Endodermal cell (in vitro differentiated cells): ENCODE measurements at regions not wholly inside any gene's neighbourhood (a gene's known extent, or its start where the extent isn't known, plus 50 kb on each side); places are given as distances from the start of the nearest gene placed in this dataset.

ENCODE experiments used
- DNase-seq: peaks from one replicate; pipeline ENCODE4 v3.0.0-alpha.2; 2017
- H3K27ac ChIP-seq: 2 replicates; pipeline ENCODE4 v1.5.1; 2013; ENCODE audit warnings: mild to moderate bottlenecking, low read depth, low read length, moderate library complexity
- H3K27me3 ChIP-seq: 2 replicates; pipeline ENCODE4 v1.6.1; 2013; ENCODE audit warnings: mild to moderate bottlenecking, low read length, moderate library complexity; ENCODE audit not compliant: insufficient read depth, control insufficient read depth, poor library complexity, severe bottlenecking
- H3K36me3 ChIP-seq: 2 replicates; pipeline ENCODE4 v1.7.0; 2013; ENCODE audit warnings: mild to moderate bottlenecking, low read length, moderate library complexity; ENCODE audit not compliant: control insufficient read depth, insufficient read depth
- H3K4me1 ChIP-seq: one replicate; pipeline ENCODE4 v1.7.0; 2013; ENCODE audit warnings: low read length; ENCODE audit not compliant: control insufficient read depth, insufficient read depth
- H3K4me3 ChIP-seq: 2 replicates; pipeline ENCODE4 v1.5.1; 2013; ENCODE audit warnings: mild to moderate bottlenecking, low read length, moderate library complexity
- H3K9ac ChIP-seq: 2 replicates; pipeline ENCODE4 v1.6.1; 2013; ENCODE audit warnings: mild to moderate bottlenecking, low read length, moderate library complexity; ENCODE audit not compliant: poor library complexity, severe bottlenecking; ENCODE audit errors: extremely low read depth
- H3K9me3 ChIP-seq: 2 replicates; pipeline ENCODE4 v1.6.1; 2013; ENCODE audit warnings: mild to moderate bottlenecking, low read length, moderate library complexity; ENCODE audit not compliant: control insufficient read depth
- H3K27ac Mint-ChIP-seq: 2 replicates; pipeline ENCODE4 v1.8.0; 2020; ENCODE audit warnings: mixed read lengths
- H3K27me3 Mint-ChIP-seq: 2 replicates; pipeline ENCODE4 v1.8.0; 2021; ENCODE audit warnings: mild to moderate bottlenecking, mixed read lengths; ENCODE audit not compliant: insufficient read depth
- H3K36me3 Mint-ChIP-seq: 2 replicates; pipeline ENCODE4 v1.8.0; 2020; ENCODE audit warnings: low read depth, mixed read lengths
- H3K4me1 Mint-ChIP-seq: 2 replicates; pipeline ENCODE4 v1.8.0; 2020; ENCODE audit warnings: mixed read lengths
- H3K4me3 Mint-ChIP-seq: 2 replicates; pipeline ENCODE4 v1.8.0; 2020; ENCODE audit warnings: mild to moderate bottlenecking, moderate library complexity, mixed read lengths
- H3K9me3 Mint-ChIP-seq: 2 replicates; pipeline ENCODE4 v1.8.0; 2020; ENCODE audit warnings: mild to moderate bottlenecking, mixed read lengths
- WGBS, 2 experiments: methylation state at CpG; one replicate each; pipeline versions ENCODE4 v1.1.5 to v1.1.7; 2013; ENCODE audit warnings: missing lambda C conversion rate in 2 of 2, mixed read lengths in 1 of 2; ENCODE audit not compliant: insufficient coverage in 1 of 2, insufficient read length in 1 of 2; 5-methylcytosine and 5-hydroxymethylcytosine counted together
- TF ChIP-seq, protein P1 (sequence below): fragments of 200-600 bp; sonication (generic); conservative IDR thresholded peaks from 2 replicates; pipeline ENCODE4 v1.5.0; 2021; ENCODE audit warnings: antibody characterized with exemption, mild to moderate bottlenecking

DNA sequence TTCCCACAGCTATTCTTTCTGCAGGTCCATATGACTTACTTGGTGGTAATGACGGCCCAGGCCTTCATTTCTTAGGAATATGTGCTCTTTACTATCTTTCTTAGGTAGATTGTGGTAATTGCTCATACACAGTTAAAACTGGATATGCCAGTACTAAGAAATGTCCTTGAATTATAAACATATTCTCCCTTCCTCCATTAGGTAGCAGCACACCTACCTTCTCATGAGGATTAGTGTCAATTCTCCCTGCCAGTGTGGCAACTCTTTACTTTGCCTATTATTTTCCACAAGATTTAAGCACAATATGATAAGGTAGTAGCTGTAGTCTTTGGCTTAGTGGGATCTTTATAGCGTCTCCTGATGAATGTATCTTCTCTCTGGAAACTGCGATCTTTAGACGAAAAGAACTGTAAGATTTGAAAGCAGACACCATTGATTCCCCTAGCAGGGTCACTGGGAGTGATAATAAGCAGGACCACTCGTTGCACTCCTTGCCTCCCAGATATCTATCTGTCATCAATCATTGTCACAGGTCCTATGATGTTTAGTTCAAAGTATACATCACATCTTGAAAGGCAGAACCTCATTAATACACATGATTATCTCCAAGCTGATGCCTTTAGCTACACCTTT, 1240.7 kb downstream of the C4orf33 start:
- H3K4me1 Mint-ChIP-seq, result peaks cover 23% of the 10 kb centered on the region
- Histone ChIP-seq H3K36me3 (no peaks in the 10 kb centered on the region), H3K4me1 (no peaks in the 10 kb centered on the region), H3K9ac (no peak overlapping the region), H3K27ac (no peak overlapping the region), H3K4me3 (no peak overlapping the region), H3K9me3 (no peaks in the 10 kb centered on the region), H3K27me3 (no peaks in the 10 kb centered on the region)
- TF ChIP-seq, protein P1, sequence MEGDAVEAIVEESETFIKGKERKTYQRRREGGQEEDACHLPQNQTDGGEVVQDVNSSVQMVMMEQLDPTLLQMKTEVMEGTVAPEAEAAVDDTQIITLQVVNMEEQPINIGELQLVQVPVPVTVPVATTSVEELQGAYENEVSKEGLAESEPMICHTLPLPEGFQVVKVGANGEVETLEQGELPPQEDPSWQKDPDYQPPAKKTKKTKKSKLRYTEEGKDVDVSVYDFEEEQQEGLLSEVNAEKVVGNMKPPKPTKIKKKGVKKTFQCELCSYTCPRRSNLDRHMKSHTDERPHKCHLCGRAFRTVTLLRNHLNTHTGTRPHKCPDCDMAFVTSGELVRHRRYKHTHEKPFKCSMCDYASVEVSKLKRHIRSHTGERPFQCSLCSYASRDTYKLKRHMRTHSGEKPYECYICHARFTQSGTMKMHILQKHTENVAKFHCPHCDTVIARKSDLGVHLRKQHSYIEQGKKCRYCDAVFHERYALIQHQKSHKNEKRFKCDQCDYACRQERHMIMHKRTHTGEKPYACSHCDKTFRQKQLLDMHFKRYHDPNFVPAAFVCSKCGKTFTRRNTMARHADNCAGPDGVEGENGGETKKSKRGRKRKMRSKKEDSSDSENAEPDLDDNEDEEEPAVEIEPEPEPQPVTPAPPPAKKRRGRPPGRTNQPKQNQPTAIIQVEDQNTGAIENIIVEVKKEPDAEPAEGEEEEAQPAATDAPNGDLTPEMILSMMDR, result peak; percentile 69
- H3K27me3 Mint-ChIP-seq, result no peaks in the 10 kb centered on the region
- no peak for DNase-seq
- H3K27ac Mint-ChIP-seq, result no peak overlapping the region
- no peaks in the 10 kb centered on the region for H3K36me3 Mint-ChIP-seq
- no peaks in the 10 kb centered on the region for H3K9me3 Mint-ChIP-seq
- H3K4me3 Mint-ChIP-seq, result no peak overlapping the region
- WGBS, 2 experiments, result 91 to 100% methylated on average over 4 to 5 of the region's 5 CpGs

DNA sequence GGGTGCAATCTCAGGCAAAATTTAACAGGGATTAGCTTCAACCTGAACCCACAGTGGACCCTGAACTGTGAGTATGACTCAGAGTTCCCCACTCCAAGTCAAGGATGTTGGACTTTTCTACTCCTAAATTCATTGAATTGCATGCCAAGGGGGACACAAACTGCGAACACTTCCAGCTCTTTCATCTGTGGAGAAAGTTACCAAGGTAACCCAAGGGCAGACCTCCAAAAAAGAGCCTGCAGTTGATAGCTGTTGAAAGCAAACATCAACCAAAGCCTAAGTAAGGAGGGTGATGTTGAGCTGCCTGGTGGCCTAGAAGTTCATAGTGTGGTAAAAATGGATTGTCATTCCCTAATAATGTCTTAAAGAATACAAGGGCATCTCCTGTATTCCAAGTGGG, 1242.9 kb downstream of the C4orf33 start:
- Histone ChIP-seq H3K36me3 (no peaks in the 10 kb centered on the region), H3K4me3 (no peak overlapping the region), H3K9ac (no peak overlapping the region), H3K4me1 (no peaks in the 10 kb centered on the region), H3K9me3 (no peaks in the 10 kb centered on the region), H3K27me3 (no peaks in the 10 kb centered on the region), H3K27ac (no peak overlapping the region)
- H3K4me3 Mint-ChIP-seq, result no peak overlapping the region
- no peaks in the 10 kb centered on the region for H3K9me3 Mint-ChIP-seq
- H3K27ac Mint-ChIP-seq, result no peak overlapping the region
- H3K4me1 Mint-ChIP-seq, result peaks cover 12% of the 10 kb centered on the region
- TF ChIP-seq, protein P1, result no peak
- DNase-seq, result no peak
- H3K36me3 Mint-ChIP-seq, result no peaks in the 10 kb centered on the region
- WGBS, 2 experiments, result 93% methylated on average over 1 of the region's 1 CpG; no CpG with 5 or more reads in 1 of the 2 experiments
- no peaks in the 10 kb centered on the region for H3K27me3 Mint-ChIP-seq

DNA sequence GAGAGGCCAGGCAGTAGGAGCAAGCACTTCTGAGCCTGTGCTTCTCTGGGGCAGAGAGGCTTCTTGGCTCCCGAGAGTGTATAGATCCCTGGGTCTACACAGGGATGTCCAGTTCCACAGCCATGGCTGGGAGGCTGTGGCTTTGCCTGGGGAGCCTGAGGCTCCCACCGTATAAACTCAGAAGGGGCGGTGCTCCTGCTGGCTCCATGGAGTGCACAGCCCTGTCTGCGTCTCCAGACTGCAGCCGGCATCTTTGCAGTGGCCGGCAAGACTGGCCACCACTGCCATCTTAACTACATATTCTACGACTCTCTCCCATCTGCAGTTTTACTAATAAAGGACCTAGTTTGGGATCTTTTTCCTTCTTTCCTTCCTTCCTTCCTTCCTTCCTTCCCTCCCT, 1253.8 kb downstream of the C4orf33 start:
- Histone ChIP-seq H3K27ac (no peak overlapping the region), H3K9me3 (peaks cover 13% of the 10 kb centered on the region), H3K36me3 (no peaks in the 10 kb centered on the region), H3K27me3 (no peaks in the 10 kb centered on the region), H3K9ac (no peak overlapping the region), H3K4me3 (no peak overlapping the region), H3K4me1 (no peaks in the 10 kb centered on the region)
- peaks cover 2% of the 10 kb centered on the region for H3K36me3 Mint-ChIP-seq
- no peak overlapping the region for H3K4me3 Mint-ChIP-seq
- WGBS, 2 experiments, result 90 to 96% methylated on average over 1 to 7 of the region's 7 CpGs
- DNase-seq, result no peak
- no peaks in the 10 kb centered on the region for H3K4me1 Mint-ChIP-seq
- TF ChIP-seq, protein P1, result no peak
- peaks cover 3% of the 10 kb centered on the region for H3K9me3 Mint-ChIP-seq
- no peak overlapping the region for H3K27ac Mint-ChIP-seq
- H3K27me3 Mint-ChIP-seq, result no peaks in the 10 kb centered on the region
